ENCODE measurements at regions not wholly inside any gene's neighbourhood (a gene's known extent, or its start where the extent isn't known, plus 50 kb on each side); places are given as distances from the start of the nearest gene placed in this dataset.

DNA sequence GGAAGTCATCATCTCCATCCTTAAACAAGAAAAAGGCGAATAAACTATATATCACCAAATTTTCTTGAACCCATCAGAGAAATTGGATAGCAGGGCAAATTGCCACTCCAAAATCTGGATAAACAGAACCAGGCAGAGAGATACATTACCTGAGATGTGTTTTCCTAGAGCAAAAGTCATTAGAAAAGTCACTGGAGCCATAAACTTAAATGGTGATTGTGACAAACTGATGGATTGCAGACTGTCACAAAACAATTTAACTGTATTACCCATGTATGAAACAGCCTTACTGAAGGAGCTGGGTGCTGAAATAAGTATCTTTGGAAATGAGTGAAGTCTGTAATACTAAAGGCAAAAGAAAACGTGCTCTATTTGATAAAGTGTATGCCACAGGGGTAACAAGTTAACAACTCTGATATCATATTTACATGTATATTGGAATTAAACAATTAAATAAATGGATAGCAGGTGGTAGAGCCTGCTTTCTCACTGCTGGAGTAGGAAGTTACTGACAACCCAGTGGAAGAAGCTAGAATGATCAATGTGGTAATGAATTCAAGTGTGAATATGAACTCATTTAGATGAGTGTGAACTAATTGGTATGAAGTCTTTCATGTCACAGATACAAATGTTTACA is 186.9 kb downstream of the LMBRD1 start:
- Histone ChIP-seq H3K23ac (ENCODE audit: insufficient read length) (no peak overlapping the region), H3K4ac (replicated peaks; ENCODE audit: insufficient read length, low read depth, low read length) (no peak overlapping the region), H3K4me2 (ENCODE audit: insufficient read depth in 1 of 2, low read depth in 2 of 2, low read length in 2 of 2) (no peak overlapping the region), H2BK20ac (ENCODE audit: low read length) (no peak overlapping the region), H4K5ac (ENCODE audit: insufficient read length, low read depth, low read length) (no peak overlapping the region), H3K18ac (ENCODE audit: extremely low read depth, low read length) (no peak overlapping the region), H3K9ac (replicated peaks in 1 of 4; ENCODE audit: extremely low read depth in 1 of 4, low read depth in 3 of 4, low read length in 3 of 4) (no peak overlapping the region), H2BK12ac (ENCODE audit: low read depth, low read length) (no peak overlapping the region), H3K27ac (ENCODE audit: low read depth, low read length) (no peak overlapping the region), H2AFZ (ENCODE audit: low read length) (no peak overlapping the region), H3K27me3 (replicated peaks in 1 of 4; ENCODE audit: control insufficient read depth in 3 of 4, extremely low read depth in 1 of 4, insufficient read depth in 3 of 4, low read length in 3 of 4) (no peaks in the 10 kb centered on the region), H2BK5ac (ENCODE audit: low read depth, low read length) (no peak overlapping the region), H3K9me3 (ENCODE audit: insufficient read depth in 2 of 2, low read depth in 1 of 2, low read length in 1 of 2) (no peaks in the 10 kb centered on the region; a peak in 1 of 4 replicates), H3K79me1 (ENCODE audit: low read depth, low read length) (no peaks in the 10 kb centered on the region), H2BK120ac (replicated peaks; ENCODE audit: low read depth, low read length) (no peak overlapping the region), H3K79me2 (ENCODE audit: control insufficient read depth in 1 of 2, insufficient read depth in 2 of 2, low read length in 2 of 2) (no peaks in the 10 kb centered on the region), H3K4me3 (ENCODE audit: extremely low read depth in 1 of 4, insufficient read depth in 2 of 4, low read depth in 3 of 4, low read length in 4 of 4) (no peak overlapping the region), H3K4me1 (replicated peaks in 1 of 4; ENCODE audit: control insufficient read depth in 3 of 4, insufficient read depth in 4 of 4, low read length in 3 of 4) (no peaks in the 10 kb centered on the region), H4K20me1 (replicated peaks in 1 of 2; ENCODE audit: control insufficient read depth in 1 of 2, insufficient read depth in 2 of 2, low read length in 2 of 2) (no peaks in the 10 kb centered on the region), H2AK5ac (ENCODE audit: low read depth, low read length) (no peak overlapping the region), H4K8ac (ENCODE audit: extremely low read depth, insufficient read depth, low read length) (no peak overlapping the region), H4K91ac (replicated peaks; ENCODE audit: insufficient read length, low read length) (no peak overlapping the region), H3K23me2 (ENCODE audit: low read depth, low read length) (no peaks in the 10 kb centered on the region), H2BK15ac (ENCODE audit: low read length) (no peak overlapping the region), H3K56ac (replicated peaks; ENCODE audit: insufficient read length, low read depth, low read length) (no peak overlapping the region), H3K14ac (ENCODE audit: insufficient read length) (no peak overlapping the region), H3K36me3 (ENCODE audit: control insufficient read depth in 2 of 4, insufficient read depth in 4 of 4, low read length in 3 of 4) (no peaks in the 10 kb centered on the region)
- WGBS, 2 experiments (ENCODE audit: extremely low coverage in 1 of 2, insufficient coverage in 1 of 2, insufficient read length in 1 of 2, insufficient replicate concordance in 2 of 2, low coverage in 1 of 2, low lambda C conversion rate in 2 of 2, missing lambda C conversion rate in 1 of 2) = 84% methylated on average over 2 of the region's 2 CpGs; no CpG with 5 or more reads in 1 of the 2 experiments
- FAIRE-seq (no peak), DNase-seq (ENCODE audit: low read depth in 1 of 2, low spot score in 2 of 2) (no peak)
- TF ChIP-seq, protein P1, sequence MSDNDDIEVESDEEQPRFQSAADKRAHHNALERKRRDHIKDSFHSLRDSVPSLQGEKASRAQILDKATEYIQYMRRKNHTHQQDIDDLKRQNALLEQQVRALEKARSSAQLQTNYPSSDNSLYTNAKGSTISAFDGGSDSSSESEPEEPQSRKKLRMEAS (IDR thresholded peaks at IDR 0.05) = no peak
- POLR2A ChIA-PET (ENCODE audit: partially characterized antibody) = no interaction called here
- CTCF ChIA-PET (ENCODE audit: partially characterized antibody) = interaction anchor here (0.6 kb wide), 1 partner anchor 206 kb away, joined by 4 read pairs; no protein-coding TSS in a partner anchor
